Fibroblast of pulmonary artery (primary cell): ENCODE measurements at regions not wholly inside any gene's neighbourhood (a gene's known extent, or its start where the extent isn't known, plus 50 kb on each side); places are given as distances from the start of the nearest gene placed in this dataset.

ENCODE experiments used
- DNase-seq: peaks from one replicate; pipeline ENCODE4 v3.0.0-alpha.2; 2010; ENCODE audit warnings: low read depth
- H3K4me3 ChIP-seq: replicated peaks from 2 replicates; pipeline ENCODE4 v1.5.1; 2011; ENCODE audit warnings: low read depth, mild to moderate bottlenecking, control low read depth, low read length, moderate library complexity
- CTCF ChIP-seq: IDR thresholded peaks from 2 replicates; pipeline ENCODE4 v1.5.1; 2011; ENCODE audit warnings: mild to moderate bottlenecking, control low read depth, low read length, inconsistent platforms; ENCODE audit errors: missing control alignments

DNA sequence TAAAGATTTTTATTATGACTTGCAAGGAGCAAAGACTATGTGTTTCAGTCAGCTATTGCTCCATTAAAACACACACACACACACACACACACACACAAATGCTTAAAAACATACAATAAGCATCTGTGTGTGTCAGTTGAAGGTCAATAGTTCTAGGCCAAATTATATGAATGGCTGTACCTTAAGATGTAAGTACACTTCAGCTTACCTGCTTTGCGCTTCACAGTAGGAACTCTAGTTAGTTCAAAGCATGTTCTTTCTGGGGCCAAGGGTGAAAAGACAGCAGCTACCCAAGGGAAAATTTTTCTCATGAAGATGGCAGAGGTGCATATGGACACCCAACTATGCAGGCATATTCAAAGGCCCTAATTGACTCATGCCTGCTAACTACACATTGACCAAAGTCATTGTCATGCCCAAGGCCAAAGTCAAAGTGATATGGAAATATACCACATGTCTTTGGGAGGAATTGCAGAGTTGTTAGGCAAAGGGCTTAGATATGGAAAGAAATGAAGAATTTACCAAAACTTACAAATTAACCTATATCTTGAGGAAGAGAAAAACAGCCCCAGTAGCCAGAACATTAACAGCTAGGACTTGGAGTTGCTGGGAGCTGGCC lies 61.9 kb upstream of the BTN3A2 start:
- no peak for TF ChIP-seq CTCF
- DNase-seq: no peak
- H3K4me3 ChIP-seq: no peak overlapping the region

GRCh38 chr6:26304213-26304796 lies 60.7 kb upstream of the BTN3A2 start:
- no peak for DNase-seq
- TF ChIP-seq CTCF: no peak
- peak overlapping the region; percentile 47 for H3K4me3 ChIP-seq

DNA sequence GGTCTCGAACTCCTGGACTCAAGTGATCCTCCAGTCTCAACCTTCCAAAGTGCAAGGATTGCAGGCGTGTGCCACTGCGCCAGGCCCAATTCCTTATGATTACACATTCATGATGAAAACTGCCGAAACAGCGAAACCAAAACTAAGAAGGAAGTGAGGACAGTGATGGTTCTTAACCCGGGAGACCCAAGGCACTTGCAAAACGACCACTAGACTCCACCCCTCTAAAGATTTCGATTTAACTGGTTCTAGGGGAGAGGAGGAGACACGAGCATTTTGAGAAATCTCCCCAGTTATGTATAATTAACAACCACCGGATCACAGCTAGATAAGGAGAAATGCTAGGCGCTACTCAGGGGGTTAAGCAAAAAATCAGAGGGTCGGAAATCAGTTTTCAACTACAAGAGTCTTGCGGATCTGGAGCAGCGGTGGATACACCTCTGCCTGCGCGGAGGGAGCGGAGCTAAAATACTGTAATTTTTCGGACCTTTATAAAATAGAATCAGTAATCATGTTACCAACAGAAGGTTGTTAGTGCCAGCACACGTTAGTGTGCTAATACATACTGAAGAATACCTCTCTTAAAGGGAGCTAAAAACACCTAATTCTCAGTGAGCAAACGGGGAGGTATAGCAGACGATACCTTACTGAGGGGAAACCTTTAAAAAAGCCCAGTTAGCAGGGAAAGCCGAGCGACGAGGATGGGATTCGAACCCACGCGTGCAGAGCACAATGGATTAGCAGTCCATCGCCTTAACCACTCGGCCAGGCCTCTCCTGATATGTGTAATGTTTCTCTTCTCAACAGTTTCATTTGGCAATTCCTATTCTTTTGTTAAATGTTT lies 60.0 kb upstream of the BTN3A2 start:
- H3K4me3 ChIP-seq: peak overlapping the region; percentile 47
- DNase-seq: peak; percentile 73
- TF ChIP-seq CTCF: no peak

GRCh38 chr6:26305641-26305969 lies 59.4 kb upstream of the BTN3A2 start:
- H3K4me3 ChIP-seq: no peak overlapping the region
- no peak for TF ChIP-seq CTCF
- no peak for DNase-seq

DNA sequence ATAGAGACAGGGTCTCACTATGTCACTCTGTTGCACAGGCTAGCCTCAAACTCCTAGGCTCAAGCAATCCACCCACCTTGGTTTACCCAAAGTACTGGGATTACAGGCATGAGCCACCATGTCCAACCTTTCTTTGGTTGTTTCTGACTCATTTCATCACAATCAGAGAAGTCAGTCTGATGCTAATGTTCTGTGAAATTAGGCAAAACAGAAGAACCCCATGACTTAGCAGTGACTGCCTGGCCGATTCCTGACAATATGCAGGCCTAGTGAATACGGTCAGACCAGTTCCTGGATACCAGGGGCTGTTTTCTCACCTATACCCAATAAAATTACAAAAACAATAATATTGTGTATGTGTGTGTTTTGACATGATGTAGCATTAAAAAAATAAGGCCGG lies 58.8 kb upstream of the BTN3A2 start:
- no peak for DNase-seq
- no peak for TF ChIP-seq CTCF
- H3K4me3 ChIP-seq: no peak overlapping the region

GRCh38 chr6:26307850-26308249 lies 57.1 kb upstream of the BTN3A2 start:
- DNase-seq: no peak
- no peak overlapping the region for H3K4me3 ChIP-seq
- TF ChIP-seq CTCF: no peak

- TF ChIP-seq CTCF: no peak
- DNase-seq: no peak
- H3K4me3 ChIP-seq: no peak overlapping the region
These were observed 55.3 kb upstream of the BTN3A2 start for GRCh38 chr6:26309731-26310142.
